Ascending aorta (tissue), 2 donors: ENCODE measurements at regions not wholly inside any gene's neighbourhood (a gene's known extent, or its start where the extent isn't known, plus 50 kb on each side); places are given as distances from the start of the nearest gene placed in this dataset.
A peak's percentile ranks its signal among the peaks of the same experiment; 100 is the strongest.
"Not testable (repeated sequence)": the region's sequence is repeated elsewhere in the genome, so short reads cannot be mapped to it uniquely, and the experiment has no call there.

Source experiments
- DNase-seq, 2 donors: peaks; one replicate each; pipeline ENCODE4 v3.0.0-alpha.2; 2019; ENCODE audit warnings: low spot score in 2 of 2
- H3K27ac ChIP-seq, 2 donors: fragments of 200-600 bp; sonication (generic); one replicate each; pipeline ENCODE4 v1.5.1; 2016 to 2017; ENCODE audit warnings: mild to moderate bottlenecking in 1 of 2
- H3K27me3 ChIP-seq: fragments of 200-600 bp; sonication (generic); one replicate; pipeline ENCODE4 v1.5.1; 2017
- H3K36me3 ChIP-seq, 2 donors: fragments of 200-600 bp; sonication (generic); one replicate each; pipeline ENCODE4 v1.5.1; 2016
- H3K4me1 ChIP-seq, 2 donors: fragments of 200-600 bp; sonication (generic); one replicate each; pipeline ENCODE4 v1.5.1; 2016 to 2017; ENCODE audit warnings: mild to moderate bottlenecking in 1 of 2
- H3K4me3 ChIP-seq, 2 donors: fragments of 200-600 bp; sonication (generic); one replicate each; pipeline ENCODE4 v1.5.1; 2016 to 2017; ENCODE audit warnings: mild to moderate bottlenecking in 1 of 2
- H3K9me3 ChIP-seq, 2 donors: fragments of 200-600 bp; sonication (generic); one replicate each; pipeline ENCODE4 v1.5.1; 2016
- intact Hi-C: fragments of 100-400 bp; cut with DNase I; formaldehyde crosslinking; loops from one replicate; pipeline ENCODE4 v1.15.1; 2023
- TF ChIP-seq, protein P1 (sequence below), 3 experiments: fragments of 200-600 bp in 2 of 3; fragments of 450-650 bp in 1 of 3; sonication (generic) in 2 of 3; IDR thresholded peaks; one replicate each; pipeline ENCODE4 v1.5.1; 2016 to 2019; ENCODE audit warnings: antibody characterized with exemption in 3 of 3, mild to moderate bottlenecking in 1 of 3, moderate library complexity in 1 of 3

DNA sequence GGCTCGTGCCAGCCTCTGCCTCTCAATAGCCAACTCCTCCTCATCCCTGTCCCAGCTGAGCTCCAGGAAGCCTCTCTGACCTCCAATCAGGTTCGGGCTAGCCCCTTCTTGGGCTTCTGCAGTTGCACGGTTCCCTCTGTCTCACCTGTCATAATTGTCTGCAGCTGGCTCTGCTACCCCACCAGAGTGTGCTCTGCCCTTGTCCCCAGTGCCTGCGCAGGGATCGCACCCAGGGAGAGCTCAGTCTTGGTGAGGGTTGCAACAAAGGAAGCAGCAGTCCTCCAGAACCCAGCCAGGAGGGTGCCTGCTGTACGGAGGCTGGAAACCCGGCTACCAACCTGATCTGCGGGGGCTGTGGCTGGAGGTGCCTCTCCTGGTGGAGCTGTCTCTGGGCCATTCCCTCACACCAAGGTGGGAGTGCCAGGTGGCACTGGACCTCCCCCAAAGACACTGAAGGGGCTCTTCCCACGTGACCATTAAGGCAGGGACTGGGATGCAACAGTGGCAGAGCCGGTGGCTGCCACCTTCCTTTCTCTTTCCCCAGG lies 63.5 kb upstream of the DMRTB1 start:
- H3K36me3 ChIP-seq = no peaks in the 10 kb centered on the region
- H3K4me1 ChIP-seq = no peaks in the 10 kb centered on the region
- no peaks in the 10 kb centered on the region for H3K9me3 ChIP-seq
- H3K27ac ChIP-seq = no peak overlapping the region
- intact Hi-C loops = no loop called here
- H3K4me3 ChIP-seq = no peak overlapping the region
- TF ChIP-seq, protein P1, sequence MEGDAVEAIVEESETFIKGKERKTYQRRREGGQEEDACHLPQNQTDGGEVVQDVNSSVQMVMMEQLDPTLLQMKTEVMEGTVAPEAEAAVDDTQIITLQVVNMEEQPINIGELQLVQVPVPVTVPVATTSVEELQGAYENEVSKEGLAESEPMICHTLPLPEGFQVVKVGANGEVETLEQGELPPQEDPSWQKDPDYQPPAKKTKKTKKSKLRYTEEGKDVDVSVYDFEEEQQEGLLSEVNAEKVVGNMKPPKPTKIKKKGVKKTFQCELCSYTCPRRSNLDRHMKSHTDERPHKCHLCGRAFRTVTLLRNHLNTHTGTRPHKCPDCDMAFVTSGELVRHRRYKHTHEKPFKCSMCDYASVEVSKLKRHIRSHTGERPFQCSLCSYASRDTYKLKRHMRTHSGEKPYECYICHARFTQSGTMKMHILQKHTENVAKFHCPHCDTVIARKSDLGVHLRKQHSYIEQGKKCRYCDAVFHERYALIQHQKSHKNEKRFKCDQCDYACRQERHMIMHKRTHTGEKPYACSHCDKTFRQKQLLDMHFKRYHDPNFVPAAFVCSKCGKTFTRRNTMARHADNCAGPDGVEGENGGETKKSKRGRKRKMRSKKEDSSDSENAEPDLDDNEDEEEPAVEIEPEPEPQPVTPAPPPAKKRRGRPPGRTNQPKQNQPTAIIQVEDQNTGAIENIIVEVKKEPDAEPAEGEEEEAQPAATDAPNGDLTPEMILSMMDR (IDR thresholded peaks at IDR 0.05) = no peak
- DNase-seq = no peak
- H3K27me3 ChIP-seq = no peaks in the 10 kb centered on the region

DNA sequence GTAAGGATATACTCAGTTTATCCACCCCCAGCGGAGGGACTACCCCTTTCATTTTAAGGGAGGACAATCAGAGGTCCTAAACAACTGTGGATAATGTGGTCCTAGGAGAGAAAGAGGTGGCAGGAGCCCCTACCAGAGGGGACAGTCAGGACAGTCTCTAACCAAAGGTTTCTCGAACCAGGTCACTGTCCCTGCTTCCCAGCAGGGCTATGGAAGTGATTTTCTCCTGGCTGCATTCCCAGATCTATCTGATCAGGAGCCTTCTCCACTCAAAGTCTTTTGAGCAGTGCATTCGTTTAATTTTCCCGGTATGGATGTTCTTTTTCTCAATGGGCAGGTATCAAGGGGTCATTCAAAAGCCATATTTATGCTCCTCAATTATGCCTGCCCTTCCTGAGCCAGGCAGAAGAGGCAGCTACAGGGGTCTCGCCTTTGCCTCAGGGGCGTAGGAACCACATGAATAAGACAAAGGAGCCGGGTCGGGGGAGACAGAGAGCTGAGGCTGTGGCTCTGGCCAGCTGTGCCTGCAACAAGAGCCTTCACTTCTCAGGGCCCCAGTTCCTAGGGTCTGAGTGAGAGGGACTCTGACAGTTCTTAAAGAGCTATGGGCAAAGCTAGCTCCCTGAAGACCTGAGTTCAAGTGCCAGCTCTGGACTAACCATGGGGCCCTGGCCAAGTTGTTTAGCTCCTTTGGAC lies 62.5 kb upstream of the DMRTB1 start:
- Histone ChIP-seq H3K4me3 (no peak overlapping the region), H3K4me1 (no peaks in the 10 kb centered on the region), H3K27me3 (no peaks in the 10 kb centered on the region), H3K36me3 (no peaks in the 10 kb centered on the region), H3K9me3 (no peaks in the 10 kb centered on the region), H3K27ac (no peak overlapping the region)
- intact Hi-C loops = no loop called here
- TF ChIP-seq, protein P1 (IDR thresholded peaks at IDR 0.05) = no peak
- DNase-seq = no peak

DNA sequence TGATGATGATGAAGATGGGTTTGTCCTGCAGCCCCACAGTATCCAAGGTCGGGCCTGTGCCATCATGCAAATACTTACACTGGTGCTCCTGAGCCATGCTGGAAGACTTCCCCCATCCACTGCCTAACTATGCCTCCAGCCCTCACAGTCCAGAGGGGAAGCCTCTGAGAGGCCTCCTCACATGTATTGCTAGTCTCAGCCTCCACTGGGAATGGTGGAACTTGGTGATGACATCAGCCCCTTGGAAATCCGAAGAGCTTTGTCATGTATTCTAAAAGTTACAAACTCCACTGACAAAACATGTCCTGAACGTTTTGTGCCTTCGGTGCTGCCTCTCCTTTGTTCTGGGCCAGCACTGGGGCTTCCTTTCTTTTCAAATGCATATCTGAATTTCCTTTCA lies 61.1 kb upstream of the DMRTB1 start:
- H3K36me3 ChIP-seq = no peaks in the 10 kb centered on the region
- TF ChIP-seq, protein P1 (IDR thresholded peaks at IDR 0.05) = no peak
- peak in 1 of 2 donors; percentile 55 for DNase-seq
- no peaks in the 10 kb centered on the region for H3K9me3 ChIP-seq
- no peak overlapping the region for H3K4me3 ChIP-seq
- no peak overlapping the region for H3K27ac ChIP-seq
- H3K27me3 ChIP-seq = no peaks in the 10 kb centered on the region
- intact Hi-C loops = no loop called here
- no peaks in the 10 kb centered on the region for H3K4me1 ChIP-seq

DNA sequence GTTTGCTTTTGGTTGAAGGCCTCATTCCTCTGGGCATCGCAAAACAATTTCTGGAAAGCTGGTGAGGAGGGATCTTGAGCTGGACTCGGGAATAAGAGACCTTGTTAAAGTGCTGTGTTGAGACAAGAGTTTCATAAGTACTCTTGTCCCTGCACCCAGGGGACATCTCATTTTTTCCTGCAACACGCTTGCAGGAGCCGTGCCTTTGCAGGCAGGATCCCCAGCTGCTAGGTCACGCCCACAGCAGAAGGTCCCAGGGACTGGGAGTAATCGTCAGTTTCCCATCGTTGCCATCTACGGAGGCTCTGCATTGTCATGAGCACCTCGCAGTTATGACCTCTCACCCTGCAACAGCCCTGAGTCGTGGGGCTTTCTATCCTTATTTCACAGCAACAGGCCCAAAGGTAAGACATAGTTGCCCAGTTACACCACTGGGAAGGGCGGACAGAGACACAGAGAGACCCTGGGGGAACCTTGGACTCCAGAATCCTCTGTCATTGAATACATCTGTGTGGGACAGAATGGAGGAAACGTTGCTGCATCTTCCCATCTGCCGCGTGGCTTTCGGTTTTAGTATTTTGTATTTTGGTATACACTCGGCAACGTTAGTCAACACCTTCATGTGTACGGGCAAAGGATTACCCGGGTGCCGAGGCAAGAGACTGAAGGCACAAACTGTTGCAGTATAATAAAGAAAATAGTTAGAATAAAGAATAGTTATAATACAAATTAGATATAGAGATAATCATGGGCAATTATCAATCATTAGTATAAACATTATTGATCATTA lies 60.4 kb upstream of the DMRTB1 start:
- no peaks in the 10 kb centered on the region for H3K27me3 ChIP-seq
- no peak overlapping the region for H3K4me3 ChIP-seq
- H3K36me3 ChIP-seq = no peaks in the 10 kb centered on the region
- TF ChIP-seq, protein P1 (IDR thresholded peaks at IDR 0.05) = no peak
- H3K27ac ChIP-seq = no peak overlapping the region
- H3K4me1 ChIP-seq = no peaks in the 10 kb centered on the region
- H3K9me3 ChIP-seq = no peaks in the 10 kb centered on the region
- intact Hi-C loops = no loop called here
- peak in 1 of 2 donors; percentile 25 for DNase-seq

DNA sequence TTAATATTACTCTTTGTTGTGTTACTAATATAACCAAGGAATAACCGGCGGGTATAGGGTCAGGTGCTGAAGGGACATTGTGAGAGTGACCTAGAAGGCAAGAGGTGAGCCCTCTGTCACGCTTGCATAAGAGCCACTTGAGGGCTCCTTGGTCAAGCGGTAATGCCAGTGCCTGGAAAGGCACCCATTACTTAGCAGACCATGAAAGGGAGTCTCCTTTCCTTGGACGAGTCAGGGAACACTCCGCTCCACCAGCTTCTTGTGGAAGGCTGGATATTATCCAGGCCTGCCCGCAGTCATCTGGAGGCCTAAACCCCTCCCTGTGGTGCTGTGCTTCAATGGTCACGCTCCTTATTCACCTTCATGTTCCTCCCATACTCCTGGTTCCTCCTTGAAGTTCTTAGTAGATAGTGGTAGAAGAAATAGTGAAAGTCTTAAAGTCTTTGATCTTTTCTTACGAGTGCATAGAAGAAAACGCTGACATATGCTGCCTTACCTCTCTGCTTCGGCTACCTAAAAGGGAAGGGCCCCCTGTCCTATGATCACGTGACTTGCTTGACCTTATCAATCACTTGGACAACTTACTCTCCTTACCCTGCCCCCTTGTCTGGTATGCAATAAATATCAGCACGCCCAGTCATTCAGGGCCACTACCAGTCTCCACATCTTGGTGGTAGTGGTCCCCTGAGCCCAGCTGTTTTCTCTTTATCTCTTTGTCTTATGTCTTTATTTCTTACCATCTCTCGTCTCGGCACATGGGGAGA lies 59.6 kb upstream of the DMRTB1 start:
- intact Hi-C loops = not testable (repeated sequence)
- peak in 1 of 2 donors; percentile 16 for DNase-seq

More for the DNA sequence above, 59.6 kb upstream of the DMRTB1 start:
- H3K9me3 ChIP-seq, H3K36me3 ChIP-seq, H3K4me3 ChIP-seq, H3K27ac ChIP-seq, H3K4me1 ChIP-seq, H3K27me3 ChIP-seq: not testable (repeated sequence)
